Heart left ventricle (tissue), 13 donors: ENCODE measurements at regions not wholly inside any gene's neighbourhood (a gene's known extent, or its start where the extent isn't known, plus 50 kb on each side); places are given as distances from the start of the nearest gene placed in this dataset.

ENCODE experiments used
- POLR2A ChIP-seq, 2 donors: fragments of 450-650 bp; IDR thresholded peaks; one replicate each; pipeline ENCODE4 v1.6.1; 2017; ENCODE audit warnings: antibody characterized with exemption in 2 of 2, mild to moderate bottlenecking in 2 of 2, moderate library complexity in 2 of 2
- TF ChIP-seq, protein P1 (sequence below), 12 donors: fragments of 200-600 bp; sonication (generic) in 4 of 12; IDR thresholded peaks; one replicate each; pipeline versions ENCODE4 v1.5.0 to v1.8.0; 2018 to 2022; ENCODE audit warnings: antibody characterized with exemption in 12 of 12, mild to moderate bottlenecking in 5 of 12
- donor health status: ischemic (EF 13 %, LVEDD 7.1; RV severe dilation, severe dysfunction).
- donor health status: DM: no; HTN: yes; CAD: no.
- donor health status: DM: no; HTN: no; CAD: no.
- donor health status: ischemic (EF 25% LVEDD 6.9; RV normal size, moderate dysfunction).
- donor health status: ischemic (EF 25% LVEDD 5.7; RV mildly dilated, moderate dysfunction).
- donor health status: ischemic (EF 35%, LVEDD 5.7; RV mildly dilated, moderate dysfunction).
- donor health status: nonischemic (EF 11% LVEDD 7.7; RV severe dilation, severe dysfunction).
- donor health status: DM: yes; HTN: yes; CAD: no.
- donor health status: PGD.
- donor health status: ischemic (EF 29% LVEDD 5.4; RV normal size, mild dysfunction).
- donor health status: nonischemic (EF 23%, LVEDD 6.1; RV moderate dilation, normal function).

DNA sequence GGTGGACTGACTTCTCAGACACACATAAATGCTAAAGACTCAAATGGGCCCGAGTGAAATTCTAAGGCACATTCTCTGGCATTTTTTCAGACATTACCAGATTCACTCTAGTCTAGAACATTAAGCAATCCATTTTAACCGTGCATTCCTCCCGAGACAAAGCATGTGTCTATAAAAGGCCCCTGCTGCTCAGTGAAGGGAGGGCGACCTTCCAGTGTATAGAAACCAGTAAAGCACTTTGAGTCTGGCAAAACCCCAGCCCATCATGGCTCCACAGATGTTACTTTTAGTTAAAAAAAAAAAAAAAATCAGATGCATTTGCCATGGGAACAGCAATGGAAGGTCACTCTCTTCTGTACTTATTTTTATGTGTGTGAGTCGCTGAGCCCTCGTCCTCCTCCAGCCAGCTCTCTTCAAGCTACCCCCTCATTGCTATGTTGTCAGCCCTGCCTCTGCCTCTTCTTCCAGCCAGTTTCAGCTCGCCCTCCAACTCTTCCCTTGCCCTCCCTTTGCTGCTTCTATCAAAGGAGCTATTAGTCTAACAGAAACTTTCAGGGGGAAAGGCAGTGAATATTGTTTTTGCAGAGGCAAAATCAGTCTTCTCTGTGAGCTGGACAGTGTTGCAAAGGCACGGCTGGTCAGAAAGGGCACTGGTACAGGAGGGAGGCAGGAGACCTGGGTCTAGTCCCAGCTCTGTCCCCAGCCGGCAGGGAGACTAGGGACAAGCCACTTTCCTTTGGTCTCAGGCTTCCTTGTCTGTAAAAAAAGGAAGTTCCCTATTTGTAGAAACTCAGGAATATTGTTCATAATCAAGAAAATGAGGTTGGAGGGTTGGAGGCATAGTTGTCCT lies 644.2 kb downstream of the ZNF674 start:
- no peak for TF ChIP-seq POLR2A (IDR thresholded peaks at IDR 0.05)
- TF ChIP-seq, protein P1, sequence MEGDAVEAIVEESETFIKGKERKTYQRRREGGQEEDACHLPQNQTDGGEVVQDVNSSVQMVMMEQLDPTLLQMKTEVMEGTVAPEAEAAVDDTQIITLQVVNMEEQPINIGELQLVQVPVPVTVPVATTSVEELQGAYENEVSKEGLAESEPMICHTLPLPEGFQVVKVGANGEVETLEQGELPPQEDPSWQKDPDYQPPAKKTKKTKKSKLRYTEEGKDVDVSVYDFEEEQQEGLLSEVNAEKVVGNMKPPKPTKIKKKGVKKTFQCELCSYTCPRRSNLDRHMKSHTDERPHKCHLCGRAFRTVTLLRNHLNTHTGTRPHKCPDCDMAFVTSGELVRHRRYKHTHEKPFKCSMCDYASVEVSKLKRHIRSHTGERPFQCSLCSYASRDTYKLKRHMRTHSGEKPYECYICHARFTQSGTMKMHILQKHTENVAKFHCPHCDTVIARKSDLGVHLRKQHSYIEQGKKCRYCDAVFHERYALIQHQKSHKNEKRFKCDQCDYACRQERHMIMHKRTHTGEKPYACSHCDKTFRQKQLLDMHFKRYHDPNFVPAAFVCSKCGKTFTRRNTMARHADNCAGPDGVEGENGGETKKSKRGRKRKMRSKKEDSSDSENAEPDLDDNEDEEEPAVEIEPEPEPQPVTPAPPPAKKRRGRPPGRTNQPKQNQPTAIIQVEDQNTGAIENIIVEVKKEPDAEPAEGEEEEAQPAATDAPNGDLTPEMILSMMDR (IDR thresholded peaks at IDR 0.05), result no peak
